Chondrocyte (in vitro differentiated cells): ENCODE measurements at regions not wholly inside any gene's neighbourhood (a gene's known extent, or its start where the extent isn't known, plus 50 kb on each side); places are given as distances from the start of the nearest gene placed in this dataset.

Source experiments
- DNase-seq: peaks from one replicate; pipeline ENCODE4 v3.0.0; 2021; ENCODE audit warnings: mixed read lengths, low spot score
- H3K27ac Mint-ChIP-seq: one replicate; pipeline ENCODE4 v1.8.0; 2021; ENCODE audit warnings: mild to moderate bottlenecking, moderate library complexity, mixed read lengths; ENCODE audit not compliant: unreplicated experiment
- H3K27me3 Mint-ChIP-seq: 2 replicates; pipeline ENCODE4 v1.8.0; 2021; ENCODE audit warnings: low read depth, mixed read lengths
- H3K36me3 Mint-ChIP-seq: 2 replicates; pipeline ENCODE4 v1.8.0; 2021; ENCODE audit warnings: low read depth, mixed read lengths
- H3K4me1 Mint-ChIP-seq: 2 replicates; pipeline ENCODE4 v1.8.0; 2021; ENCODE audit warnings: low read depth, mild to moderate bottlenecking, mixed read lengths
- H3K4me3 Mint-ChIP-seq: one replicate; pipeline ENCODE4 v1.8.0; 2021; ENCODE audit warnings: mild to moderate bottlenecking, moderate library complexity, mixed read lengths; ENCODE audit not compliant: unreplicated experiment
- H3K9me3 Mint-ChIP-seq: 2 replicates; pipeline ENCODE4 v1.8.0; 2021; ENCODE audit warnings: low read depth, mixed read lengths
- CTCF ChIP-seq: fragments of 200-600 bp; sonication (generic); IDR thresholded peaks from 2 replicates; pipeline ENCODE4 v1.5.0; 2021; ENCODE audit warnings: antibody characterized with exemption, mild to moderate bottlenecking, moderate library complexity

GRCh38 chr4:38489011-38489861, 174.8 kb upstream of the KLF3 start:
- Mint-ChIP-seq H3K27ac (peak overlapping the region; percentile 82), H3K4me1 (peaks cover 25% of the 10 kb centered on the region), H3K9me3 (no peaks in the 10 kb centered on the region), H3K4me3 (no peak overlapping the region), H3K36me3 (no peaks in the 10 kb centered on the region), H3K27me3 (no peaks in the 10 kb centered on the region)
- no peak for DNase-seq
- no peak for TF ChIP-seq CTCF

- no peak for DNase-seq
- Mint-ChIP-seq H3K27ac (peak overlapping the region; percentile 87), H3K36me3 (no peaks in the 10 kb centered on the region), H3K4me1 (peaks cover 25% of the 10 kb centered on the region), H3K9me3 (no peaks in the 10 kb centered on the region), H3K27me3 (no peaks in the 10 kb centered on the region), H3K4me3 (peak overlapping the region; percentile 25)
- no peak for TF ChIP-seq CTCF
These were observed 173.9 kb upstream of the KLF3 start for GRCh38 chr4:38489924-38490639.

- Mint-ChIP-seq H3K4me3 (no peak overlapping the region), H3K36me3 (no peaks in the 10 kb centered on the region), H3K4me1 (peaks cover 25% of the 10 kb centered on the region), H3K27me3 (no peaks in the 10 kb centered on the region), H3K9me3 (no peaks in the 10 kb centered on the region), H3K27ac (no peak overlapping the region)
- no peak for DNase-seq
- TF ChIP-seq CTCF, result no peak
These were observed 173.1 kb upstream of the KLF3 start for GRCh38 chr4:38490753-38491446.

DNA sequence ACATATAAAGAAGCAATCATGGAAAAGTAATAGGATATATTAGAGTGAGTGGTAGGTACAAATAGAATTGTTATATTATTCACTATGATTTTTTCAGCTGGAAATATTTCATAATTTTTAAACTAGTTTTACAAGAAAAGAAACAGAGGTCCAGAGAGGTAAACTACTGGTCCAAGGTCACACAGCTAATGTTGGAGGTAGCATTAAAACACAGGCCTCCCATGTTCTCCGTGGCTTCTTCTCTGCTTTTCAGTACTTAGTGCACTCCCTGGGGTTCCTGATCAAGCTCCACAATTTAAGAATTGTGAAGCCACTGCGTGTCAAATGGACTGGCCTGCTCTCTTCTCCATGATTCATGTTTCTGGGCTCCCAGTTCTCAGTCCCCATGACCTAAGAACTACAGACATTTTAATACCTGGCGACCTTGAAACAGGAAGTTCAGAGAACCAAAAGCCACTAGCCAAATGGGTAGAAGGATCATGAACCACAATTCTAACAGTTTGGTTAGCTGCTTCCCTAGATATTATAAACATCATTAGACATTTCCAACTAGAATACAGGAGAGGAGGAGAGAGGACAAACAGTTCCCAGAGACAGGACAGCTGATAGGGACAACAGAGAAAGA, 172.0 kb upstream of the KLF3 start:
- no peaks in the 10 kb centered on the region for H3K27me3 Mint-ChIP-seq
- H3K36me3 Mint-ChIP-seq, result no peaks in the 10 kb centered on the region
- DNase-seq, result no peak
- no peak overlapping the region for H3K4me3 Mint-ChIP-seq
- peaks cover 25% of the 10 kb centered on the region for H3K4me1 Mint-ChIP-seq
- no peak for TF ChIP-seq CTCF
- H3K27ac Mint-ChIP-seq, result no peak overlapping the region
- H3K9me3 Mint-ChIP-seq, result no peaks in the 10 kb centered on the region

- Mint-ChIP-seq H3K4me3 (no peak overlapping the region), H3K9me3 (no peaks in the 10 kb centered on the region), H3K27ac (no peak overlapping the region), H3K27me3 (no peaks in the 10 kb centered on the region), H3K4me1 (peaks cover 25% of the 10 kb centered on the region), H3K36me3 (no peaks in the 10 kb centered on the region)
- no peak for DNase-seq
- TF ChIP-seq CTCF, result no peak
These were observed 170.9 kb upstream of the KLF3 start for GRCh38 chr4:38493066-38493465.
